ENCODE measurements at regions not wholly inside any gene's neighbourhood (a gene's known extent, or its start where the extent isn't known, plus 50 kb on each side); places are given as distances from the start of the nearest gene placed in this dataset.

DNA sequence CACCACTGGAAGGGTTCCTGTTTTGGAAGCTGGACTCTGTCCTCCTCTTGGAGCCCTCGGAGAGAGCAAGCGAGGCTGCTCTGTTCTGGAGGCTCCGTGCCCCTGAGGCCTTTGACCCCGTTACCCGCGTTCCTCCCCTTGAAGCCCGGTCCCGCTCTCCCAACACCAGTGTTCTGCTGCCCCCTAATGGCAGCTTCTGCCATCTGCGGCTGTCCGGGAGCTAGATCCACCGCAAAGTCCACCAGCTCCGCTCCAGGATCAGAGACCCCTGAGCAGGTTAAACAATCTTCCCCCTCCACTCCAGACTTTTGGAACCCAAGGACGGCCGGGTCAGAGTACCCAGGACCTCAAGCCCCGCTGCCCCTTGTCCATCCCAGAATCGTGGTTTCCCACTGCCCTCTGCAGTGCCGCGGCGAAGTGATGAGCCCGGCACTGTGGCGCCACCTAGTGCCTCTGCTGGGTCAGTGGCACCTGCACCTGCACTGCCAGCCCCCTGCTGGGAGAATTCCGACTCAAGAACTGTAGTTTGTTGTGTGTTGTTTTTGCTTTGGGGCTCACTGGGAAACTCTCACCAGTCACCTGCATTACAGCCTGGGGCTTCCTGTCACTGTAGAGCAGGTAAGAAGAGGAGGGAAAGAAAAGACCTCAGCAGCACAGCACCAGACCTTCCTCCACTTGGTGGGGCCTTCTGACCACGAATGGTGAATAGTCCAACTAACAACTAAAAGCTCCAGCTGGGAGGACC lies 63.5 kb upstream of the NFASC start:
- DNase-seq, result peak; percentile 90
- Mint-ChIP-seq H3K4me3 (ENCODE audit: unreplicated experiment) (peak overlapping the region; percentile 99), H3K4me1 (ENCODE audit: low read depth, unreplicated experiment) (peaks cover 7% of the 10 kb centered on the region), H3K27ac (ENCODE audit: unreplicated experiment) (peak overlapping the region; percentile 92), H3K27me3 (ENCODE audit: unreplicated experiment) (peaks cover 2% of the 10 kb centered on the region), H3K9me3 (ENCODE audit: unreplicated experiment) (no peaks in the 10 kb centered on the region), H3K36me3 (ENCODE audit: unreplicated experiment) (peaks cover 4% of the 10 kb centered on the region)
- TF ChIP-seq CTCF (IDR thresholded peaks at IDR 0.05; ENCODE audit: partially characterized antibody, unreplicated experiment), result peak; percentile 99

DNA sequence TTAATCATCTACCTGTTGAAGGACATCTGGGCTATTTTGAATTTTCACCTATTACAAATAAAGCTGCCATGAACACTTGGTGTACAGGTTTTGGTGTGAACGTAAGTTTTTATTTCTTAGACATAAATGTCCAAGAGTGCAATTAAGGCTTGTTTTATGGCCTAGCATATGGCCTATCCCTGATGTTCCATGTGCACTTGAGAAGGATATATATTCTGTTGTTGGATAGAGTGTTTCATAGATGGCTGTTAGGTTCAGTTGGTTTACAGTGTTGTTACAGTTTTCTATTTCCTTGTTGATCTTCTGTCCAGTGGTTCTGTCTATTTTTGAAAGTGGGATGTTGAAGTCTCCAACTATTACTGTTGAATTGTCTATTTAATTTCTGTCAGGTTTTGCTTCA lies 61.2 kb upstream of the NFASC start:
- no peak for TF ChIP-seq CTCF (IDR thresholded peaks at IDR 0.05; ENCODE audit: partially characterized antibody, unreplicated experiment)
- Mint-ChIP-seq H3K27ac (ENCODE audit: unreplicated experiment) (no peak overlapping the region), H3K9me3 (ENCODE audit: unreplicated experiment) (no peaks in the 10 kb centered on the region), H3K4me3 (ENCODE audit: unreplicated experiment) (no peak overlapping the region), H3K4me1 (ENCODE audit: low read depth, unreplicated experiment) (peaks cover 7% of the 10 kb centered on the region), H3K36me3 (ENCODE audit: unreplicated experiment) (peaks cover 4% of the 10 kb centered on the region), H3K27me3 (ENCODE audit: unreplicated experiment) (peaks cover 2% of the 10 kb centered on the region)
- no peak for DNase-seq

DNA sequence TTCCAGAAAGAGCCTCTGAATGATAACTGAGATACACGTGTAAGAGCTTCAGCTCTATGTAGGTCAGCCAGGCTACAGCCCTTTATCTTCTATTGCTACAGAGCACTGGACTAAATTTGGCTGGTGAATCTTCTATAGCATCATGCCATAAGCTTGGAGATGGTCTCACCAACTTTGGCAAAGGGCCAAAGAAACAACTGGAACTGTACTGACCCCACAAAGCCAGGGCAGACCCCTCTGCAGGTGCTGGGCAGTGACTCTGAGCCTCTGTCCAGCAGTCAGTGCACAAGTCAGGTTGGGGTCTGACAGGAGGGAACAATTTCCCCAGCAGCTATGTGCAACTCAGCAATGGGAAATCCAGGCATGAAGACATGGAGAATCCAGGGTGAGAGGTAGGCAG lies 57.8 kb upstream of the NFASC start:
- TF ChIP-seq CTCF (IDR thresholded peaks at IDR 0.05; ENCODE audit: partially characterized antibody, unreplicated experiment), result no peak
- no peak overlapping the region for H3K4me3 Mint-ChIP-seq (ENCODE audit: unreplicated experiment)
- H3K27me3 Mint-ChIP-seq (ENCODE audit: unreplicated experiment), result peaks cover 4% of the 10 kb centered on the region
- H3K27ac Mint-ChIP-seq (ENCODE audit: unreplicated experiment), result no peak overlapping the region
- DNase-seq, result no peak
- no peaks in the 10 kb centered on the region for H3K9me3 Mint-ChIP-seq (ENCODE audit: unreplicated experiment)
- H3K4me1 Mint-ChIP-seq (ENCODE audit: low read depth, unreplicated experiment), result peaks cover 12% of the 10 kb centered on the region
- no peaks in the 10 kb centered on the region for H3K36me3 Mint-ChIP-seq (ENCODE audit: unreplicated experiment)

DNA sequence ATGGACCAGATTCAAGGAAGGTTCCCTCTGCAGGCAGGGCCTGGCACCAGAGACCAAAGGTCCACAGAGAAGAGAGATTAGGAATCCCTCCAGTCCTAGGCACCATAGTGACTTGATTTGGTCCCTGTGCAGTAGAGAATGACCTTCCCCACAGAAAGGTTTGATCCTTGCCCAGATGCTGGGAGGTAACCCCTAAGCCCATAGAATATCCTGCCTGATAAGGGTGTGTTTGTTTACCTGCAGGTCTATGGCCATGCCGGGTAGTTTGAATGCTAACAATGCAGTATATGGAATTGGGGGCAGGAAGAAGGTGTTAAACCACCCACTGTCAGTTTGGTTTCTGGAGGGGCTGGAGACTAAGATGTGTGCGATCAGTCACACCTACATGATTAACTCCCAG lies 57.1 kb upstream of the NFASC start:
- peaks cover 10% of the 10 kb centered on the region for H3K4me1 Mint-ChIP-seq (ENCODE audit: low read depth, unreplicated experiment)
- H3K9me3 Mint-ChIP-seq (ENCODE audit: unreplicated experiment), result no peaks in the 10 kb centered on the region
- no peak for TF ChIP-seq CTCF (IDR thresholded peaks at IDR 0.05; ENCODE audit: partially characterized antibody, unreplicated experiment)
- H3K4me3 Mint-ChIP-seq (ENCODE audit: unreplicated experiment), result no peak overlapping the region
- H3K36me3 Mint-ChIP-seq (ENCODE audit: unreplicated experiment), result no peaks in the 10 kb centered on the region
- H3K27me3 Mint-ChIP-seq (ENCODE audit: unreplicated experiment), result peaks cover 2% of the 10 kb centered on the region
- no peak for DNase-seq
- H3K27ac Mint-ChIP-seq (ENCODE audit: unreplicated experiment), result no peak overlapping the region

GRCh38 chr1:204814166-204814884 lies 56.3 kb upstream of the NFASC start:
- TF ChIP-seq CTCF (IDR thresholded peaks at IDR 0.05; ENCODE audit: partially characterized antibody, unreplicated experiment), result no peak
- Mint-ChIP-seq H3K27me3 (ENCODE audit: unreplicated experiment) (peaks cover 2% of the 10 kb centered on the region), H3K4me3 (ENCODE audit: unreplicated experiment) (no peak overlapping the region), H3K4me1 (ENCODE audit: low read depth, unreplicated experiment) (peaks cover 8% of the 10 kb centered on the region), H3K9me3 (ENCODE audit: unreplicated experiment) (no peaks in the 10 kb centered on the region), H3K27ac (ENCODE audit: unreplicated experiment) (no peak overlapping the region), H3K36me3 (ENCODE audit: unreplicated experiment) (no peaks in the 10 kb centered on the region)
- no peak for DNase-seq

All from glutamatergic neuron (in vitro differentiated cells).